ENCODE measurements at regions not wholly inside any gene's neighbourhood (a gene's known extent, or its start where the extent isn't known, plus 50 kb on each side); places are given as distances from the start of the nearest gene placed in this dataset.

DNA sequence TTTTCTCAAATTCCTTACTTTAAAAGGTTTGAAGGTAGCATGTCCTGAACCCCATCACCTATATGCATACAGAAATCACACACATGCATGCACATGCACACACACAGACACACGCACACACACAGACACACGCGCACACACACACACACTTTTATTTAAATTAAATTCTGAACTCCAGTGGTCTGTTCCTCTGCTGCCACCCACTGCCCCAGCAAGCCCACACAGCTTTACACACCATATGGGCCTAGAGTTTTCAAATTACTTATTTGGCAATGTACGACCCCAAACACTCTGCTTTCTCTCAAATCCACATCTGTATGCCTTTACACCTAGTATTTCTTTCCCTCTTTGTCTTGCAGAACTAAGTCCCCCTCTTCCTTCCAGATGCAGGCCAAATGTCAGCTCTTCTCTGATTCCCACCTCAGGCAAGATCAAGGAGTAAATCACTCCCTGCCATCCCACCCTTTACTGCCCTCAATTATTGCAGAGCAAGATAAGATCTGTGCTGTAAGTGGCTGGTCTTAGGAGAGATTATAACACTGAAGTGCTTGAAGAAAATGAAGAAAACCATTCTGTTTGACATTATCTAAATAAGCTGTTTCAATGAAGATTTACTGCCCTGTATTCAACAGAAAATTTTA lies 429.9 kb upstream of the CXADR start:
- DNase-seq (ENCODE audit: low read depth), result no peak
- H3K4me3 ChIP-seq (ENCODE audit: low read depth, low read length), result no peak overlapping the region
- no peak for TF ChIP-seq CTCF (IDR thresholded peaks at IDR 0.05; ENCODE audit: insufficient read depth, low read depth, low read length, missing control alignments)

DNA sequence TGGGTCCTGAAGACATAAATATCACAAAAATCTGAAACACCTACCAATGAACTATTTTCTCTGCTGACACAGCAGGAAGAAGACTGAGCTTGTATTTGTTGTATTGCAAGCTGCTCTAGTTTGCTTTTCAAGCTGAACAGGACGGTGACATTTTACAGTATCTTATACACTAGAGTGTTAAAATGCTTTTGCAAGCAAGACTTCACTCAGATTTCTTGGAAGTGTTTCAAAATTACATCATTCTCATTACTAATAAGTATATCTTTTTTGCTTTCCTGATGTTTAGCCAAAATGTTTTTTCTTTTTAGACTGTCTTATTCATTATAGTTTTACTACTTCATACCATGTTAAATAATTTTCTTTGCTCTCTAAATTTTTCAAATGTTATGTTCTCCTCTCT lies 427.1 kb upstream of the CXADR start:
- TF ChIP-seq CTCF (IDR thresholded peaks at IDR 0.05; ENCODE audit: insufficient read depth, low read depth, low read length, missing control alignments), result no peak
- H3K4me3 ChIP-seq (ENCODE audit: low read depth, low read length), result no peak overlapping the region
- DNase-seq (ENCODE audit: low read depth), result no peak

GRCh38 chr21:17088500-17088899 lies 424.3 kb upstream of the CXADR start:
- no peak for DNase-seq (ENCODE audit: low read depth)
- no peak overlapping the region for H3K4me3 ChIP-seq (ENCODE audit: low read depth, low read length)
- TF ChIP-seq CTCF (IDR thresholded peaks at IDR 0.05; ENCODE audit: insufficient read depth, low read depth, low read length, missing control alignments), result no peak

DNA sequence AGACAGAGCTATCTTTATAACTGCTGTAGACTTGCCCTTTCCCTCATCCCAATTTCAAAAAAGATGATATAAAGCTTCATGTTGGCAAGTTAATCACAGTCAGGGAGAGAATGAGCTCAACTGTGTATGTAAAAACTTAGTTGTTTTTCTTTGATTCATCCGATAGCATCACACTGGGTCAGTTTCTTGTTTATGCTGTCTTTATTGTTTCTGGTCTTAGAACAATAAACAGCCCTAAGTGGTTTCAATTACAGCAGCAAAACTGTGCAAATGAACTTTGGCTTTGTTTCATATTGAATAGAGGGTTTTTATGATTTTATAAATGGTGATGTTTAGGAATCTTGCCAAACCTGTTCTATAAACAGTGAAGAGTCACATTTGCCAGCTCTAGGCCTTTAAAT lies 423.8 kb upstream of the CXADR start:
- no peak for DNase-seq (ENCODE audit: low read depth)
- H3K4me3 ChIP-seq (ENCODE audit: low read depth, low read length), result no peak overlapping the region
- TF ChIP-seq CTCF (IDR thresholded peaks at IDR 0.05; ENCODE audit: insufficient read depth, low read depth, low read length, missing control alignments), result no peak

GRCh38 chr21:17101696-17102095 lies 411.1 kb upstream of the CXADR start:
- no peak for TF ChIP-seq CTCF (IDR thresholded peaks at IDR 0.05; ENCODE audit: insufficient read depth, low read depth, low read length, missing control alignments)
- DNase-seq (ENCODE audit: low read depth), result no peak
- no peak overlapping the region for H3K4me3 ChIP-seq (ENCODE audit: low read depth, low read length)

- DNase-seq (ENCODE audit: low read depth), result no peak
- no peak for TF ChIP-seq CTCF (IDR thresholded peaks at IDR 0.05; ENCODE audit: insufficient read depth, low read depth, low read length, missing control alignments)
These were observed 406.9 kb upstream of the CXADR start for GRCh38 chr21:17105932-17106331.

GRCh38 chr21:17114045-17114444 lies 398.8 kb upstream of the CXADR start:
- no peak for DNase-seq (ENCODE audit: low read depth)

More at GRCh38 chr21:17105932-17106331, 406.9 kb upstream of the CXADR start:
- no peak overlapping the region for H3K4me3 ChIP-seq (ENCODE audit: low read depth, low read length)

More at GRCh38 chr21:17114045-17114444, 398.8 kb upstream of the CXADR start:
- TF ChIP-seq CTCF (IDR thresholded peaks at IDR 0.05; ENCODE audit: insufficient read depth, low read depth, low read length, missing control alignments), result no peak
- no peak overlapping the region for H3K4me3 ChIP-seq (ENCODE audit: low read depth, low read length)
